GM12892 (cell line): ENCODE measurements at regions not wholly inside any gene's neighbourhood (a gene's known extent, or its start where the extent isn't known, plus 50 kb on each side); places are given as distances from the start of the nearest gene placed in this dataset.

Source experiments
- POLR2A ChIP-seq: IDR thresholded peaks from 2 replicates; pipeline ENCODE4 v1.6.1; 2011; ENCODE audit warnings: low read depth, low read length, control low read depth
- TAF1 ChIP-seq: IDR thresholded peaks from 2 replicates; pipeline ENCODE4 v1.6.1; 2011; ENCODE audit warnings: low read depth, mild to moderate bottlenecking, control low read depth, low read length, borderline replicate concordance

DNA sequence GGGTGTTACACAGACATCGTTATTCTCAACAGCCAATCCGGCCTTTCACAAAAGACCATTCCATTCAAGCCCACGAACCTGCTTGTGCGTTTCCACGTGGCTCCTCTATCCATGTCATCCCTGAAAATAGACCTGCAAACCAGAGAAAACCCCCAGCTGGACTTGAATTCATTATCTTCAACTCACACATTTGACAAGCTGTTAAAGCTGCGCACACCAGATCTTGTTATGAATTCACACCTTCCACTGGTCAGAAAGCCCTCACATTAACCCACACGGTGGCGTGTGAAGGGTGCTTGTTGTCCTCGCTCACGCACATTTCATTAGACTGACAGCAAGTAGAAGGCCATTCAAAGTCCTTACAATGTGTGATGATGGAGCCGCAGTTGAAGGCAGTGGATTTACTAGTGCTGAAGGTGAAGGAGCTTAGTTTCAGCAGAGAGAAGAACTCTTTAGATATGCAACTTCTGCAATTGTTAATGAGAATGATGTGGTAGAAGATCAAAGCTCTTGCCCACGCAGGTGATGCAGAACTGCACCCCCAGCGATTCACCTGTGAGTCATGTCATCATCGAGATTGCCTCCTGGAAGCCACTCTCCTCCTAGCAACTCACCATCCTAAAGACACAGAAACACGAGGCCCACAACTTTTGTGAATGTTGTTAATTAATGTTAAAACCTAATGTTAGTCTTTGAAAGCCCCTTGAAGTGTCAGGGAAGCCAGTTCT lies 224.8 kb upstream of the SOX11 start:
- TF ChIP-seq POLR2A (no peak), TAF1 (no peak)
